HL-60 (cell line): ENCODE measurements at regions not wholly inside any gene's neighbourhood (a gene's known extent, or its start where the extent isn't known, plus 50 kb on each side); places are given as distances from the start of the nearest gene placed in this dataset.

Source experiments
- POLR2AphosphoS5 ChIP-seq: IDR thresholded peaks from 2 replicates; pipeline ENCODE4 v1.6.1; 2012; ENCODE audit warnings: low read depth
- SPI1 ChIP-seq: IDR thresholded peaks from 2 replicates; pipeline ENCODE4 v1.6.1; 2012; ENCODE audit warnings: low read depth, mild to moderate bottlenecking, borderline replicate concordance
- TF ChIP-seq, protein P1 (sequence below): IDR thresholded peaks from one replicate; pipeline ENCODE4 v1.5.1; 2011; ENCODE audit warnings: low read length, control low read depth, inconsistent platforms; ENCODE audit not compliant: insufficient read depth
- TF ChIP-seq, protein P2 (sequence below): IDR thresholded peaks from 2 replicates; pipeline ENCODE4 v1.6.1; 2012; ENCODE audit warnings: low read depth; ENCODE audit not compliant: insufficient replicate concordance

DNA sequence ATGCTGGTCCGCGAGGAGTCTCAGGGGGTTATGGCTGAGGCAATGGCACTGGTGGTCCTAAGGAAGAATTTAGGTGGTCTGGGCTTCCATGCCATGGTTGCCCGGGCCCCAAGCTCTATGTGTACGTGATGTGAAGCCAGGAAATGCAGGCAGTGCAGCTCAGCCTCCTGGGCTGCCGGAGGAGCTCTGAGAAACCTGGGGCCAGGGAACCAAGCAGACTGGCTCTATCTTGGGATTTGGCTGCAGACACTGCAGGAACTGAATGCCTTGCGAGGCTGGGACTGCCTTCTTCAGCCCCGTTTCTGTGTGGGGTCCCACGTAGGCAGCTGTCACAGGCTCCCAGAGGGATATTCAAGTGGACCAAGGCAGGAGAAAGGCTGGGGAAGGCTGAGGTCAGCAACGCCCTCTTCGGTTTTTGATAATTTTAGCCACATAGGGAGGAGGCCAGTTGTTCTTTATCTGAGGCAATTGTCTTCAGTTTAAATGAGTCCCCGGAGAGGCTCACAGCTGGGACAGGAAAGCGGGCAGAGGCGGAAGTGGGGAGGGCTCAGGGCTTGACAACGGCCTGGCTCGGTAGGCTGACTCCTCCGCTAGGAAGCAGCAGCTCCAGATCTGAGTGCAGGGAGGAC lies 77.7 kb downstream of the RHOB start:
- TF ChIP-seq, protein P1, sequence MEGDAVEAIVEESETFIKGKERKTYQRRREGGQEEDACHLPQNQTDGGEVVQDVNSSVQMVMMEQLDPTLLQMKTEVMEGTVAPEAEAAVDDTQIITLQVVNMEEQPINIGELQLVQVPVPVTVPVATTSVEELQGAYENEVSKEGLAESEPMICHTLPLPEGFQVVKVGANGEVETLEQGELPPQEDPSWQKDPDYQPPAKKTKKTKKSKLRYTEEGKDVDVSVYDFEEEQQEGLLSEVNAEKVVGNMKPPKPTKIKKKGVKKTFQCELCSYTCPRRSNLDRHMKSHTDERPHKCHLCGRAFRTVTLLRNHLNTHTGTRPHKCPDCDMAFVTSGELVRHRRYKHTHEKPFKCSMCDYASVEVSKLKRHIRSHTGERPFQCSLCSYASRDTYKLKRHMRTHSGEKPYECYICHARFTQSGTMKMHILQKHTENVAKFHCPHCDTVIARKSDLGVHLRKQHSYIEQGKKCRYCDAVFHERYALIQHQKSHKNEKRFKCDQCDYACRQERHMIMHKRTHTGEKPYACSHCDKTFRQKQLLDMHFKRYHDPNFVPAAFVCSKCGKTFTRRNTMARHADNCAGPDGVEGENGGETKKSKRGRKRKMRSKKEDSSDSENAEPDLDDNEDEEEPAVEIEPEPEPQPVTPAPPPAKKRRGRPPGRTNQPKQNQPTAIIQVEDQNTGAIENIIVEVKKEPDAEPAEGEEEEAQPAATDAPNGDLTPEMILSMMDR, result no peak
- TF ChIP-seq POLR2AphosphoS5 (no peak), SPI1 (no peak)
- TF ChIP-seq, protein P2, sequence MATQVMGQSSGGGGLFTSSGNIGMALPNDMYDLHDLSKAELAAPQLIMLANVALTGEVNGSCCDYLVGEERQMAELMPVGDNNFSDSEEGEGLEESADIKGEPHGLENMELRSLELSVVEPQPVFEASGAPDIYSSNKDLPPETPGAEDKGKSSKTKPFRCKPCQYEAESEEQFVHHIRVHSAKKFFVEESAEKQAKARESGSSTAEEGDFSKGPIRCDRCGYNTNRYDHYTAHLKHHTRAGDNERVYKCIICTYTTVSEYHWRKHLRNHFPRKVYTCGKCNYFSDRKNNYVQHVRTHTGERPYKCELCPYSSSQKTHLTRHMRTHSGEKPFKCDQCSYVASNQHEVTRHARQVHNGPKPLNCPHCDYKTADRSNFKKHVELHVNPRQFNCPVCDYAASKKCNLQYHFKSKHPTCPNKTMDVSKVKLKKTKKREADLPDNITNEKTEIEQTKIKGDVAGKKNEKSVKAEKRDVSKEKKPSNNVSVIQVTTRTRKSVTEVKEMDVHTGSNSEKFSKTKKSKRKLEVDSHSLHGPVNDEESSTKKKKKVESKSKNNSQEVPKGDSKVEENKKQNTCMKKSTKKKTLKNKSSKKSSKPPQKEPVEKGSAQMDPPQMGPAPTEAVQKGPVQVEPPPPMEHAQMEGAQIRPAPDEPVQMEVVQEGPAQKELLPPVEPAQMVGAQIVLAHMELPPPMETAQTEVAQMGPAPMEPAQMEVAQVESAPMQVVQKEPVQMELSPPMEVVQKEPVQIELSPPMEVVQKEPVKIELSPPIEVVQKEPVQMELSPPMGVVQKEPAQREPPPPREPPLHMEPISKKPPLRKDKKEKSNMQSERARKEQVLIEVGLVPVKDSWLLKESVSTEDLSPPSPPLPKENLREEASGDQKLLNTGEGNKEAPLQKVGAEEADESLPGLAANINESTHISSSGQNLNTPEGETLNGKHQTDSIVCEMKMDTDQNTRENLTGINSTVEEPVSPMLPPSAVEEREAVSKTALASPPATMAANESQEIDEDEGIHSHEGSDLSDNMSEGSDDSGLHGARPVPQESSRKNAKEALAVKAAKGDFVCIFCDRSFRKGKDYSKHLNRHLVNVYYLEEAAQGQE, result no peak
